ENCODE measurements at regions not wholly inside any gene's neighbourhood (a gene's known extent, or its start where the extent isn't known, plus 50 kb on each side); places are given as distances from the start of the nearest gene placed in this dataset.

DNA sequence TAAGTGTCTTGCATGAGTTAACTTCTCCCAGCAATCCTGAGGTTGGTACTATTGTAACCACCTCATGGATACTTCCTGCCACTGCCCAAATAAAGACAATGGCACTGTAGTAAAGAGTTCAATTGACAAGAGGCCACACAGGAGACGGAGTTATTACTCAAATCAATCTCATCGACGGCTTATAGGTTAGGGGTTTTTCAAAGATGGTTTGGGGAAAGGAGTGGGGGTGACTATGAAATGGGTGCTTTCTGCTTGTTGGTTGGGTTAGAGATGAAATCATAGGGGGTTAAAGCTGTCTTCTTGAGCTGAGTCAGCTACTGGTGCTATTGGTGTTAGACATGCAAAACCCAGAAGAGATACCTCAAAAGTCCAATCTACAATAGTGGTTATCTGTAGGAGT is 1258.0 kb upstream of the ZEB2 start:
- DNase-seq (ENCODE audit: low read depth): no peak

DNA sequence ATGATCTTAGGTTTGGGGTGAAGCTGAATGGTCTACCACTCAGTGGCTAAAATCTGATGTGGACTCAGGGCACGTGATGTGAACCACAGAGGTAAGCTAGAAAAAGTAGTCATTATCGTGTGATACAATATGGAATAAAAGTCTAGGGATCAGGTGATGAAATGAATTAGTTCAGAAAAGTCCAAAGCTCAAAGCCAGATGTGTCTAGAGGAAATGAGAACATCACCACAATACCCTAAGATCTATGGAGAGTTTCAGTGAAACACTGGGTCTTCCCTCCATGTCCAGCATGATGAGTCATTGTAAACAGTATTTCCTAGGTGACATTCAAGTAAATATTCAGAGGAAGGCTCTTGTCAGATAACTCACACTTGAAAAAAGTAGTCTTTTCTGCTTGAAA is 1257.4 kb upstream of the ZEB2 start:
- DNase-seq (ENCODE audit: low read depth): no peak

GRCh38 chr2:145775591-145775990 is 1255.7 kb upstream of the ZEB2 start:
- no peak for DNase-seq (ENCODE audit: low read depth)

- no peak for DNase-seq (ENCODE audit: low read depth)
Measured at GRCh38 chr2:145771525-145771924, 1251.6 kb upstream of the ZEB2 start.

GRCh38 chr2:145769011-145769716 is 1249.2 kb upstream of the ZEB2 start:
- no peak for DNase-seq (ENCODE audit: low read depth)

DNA sequence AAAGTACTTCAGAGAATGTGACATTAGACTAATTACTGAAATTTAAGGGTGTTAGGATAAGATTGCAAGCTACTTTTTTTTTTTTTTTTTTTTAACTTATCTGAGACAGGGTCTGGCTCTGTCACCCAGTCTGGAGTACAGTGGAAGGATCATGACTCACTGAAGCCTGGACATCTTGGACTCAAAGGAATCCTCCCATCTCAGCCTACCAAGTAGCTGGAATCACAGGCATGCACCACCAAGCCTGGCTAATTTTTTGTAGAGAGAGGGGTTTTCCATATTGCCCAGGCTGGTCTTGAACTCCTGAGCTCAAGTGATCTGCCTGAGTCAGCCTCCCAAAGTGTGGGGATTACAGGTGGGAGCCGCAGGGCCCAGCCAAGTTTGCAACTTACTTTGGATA is 1246.0 kb upstream of the ZEB2 start:
- no peak for DNase-seq (ENCODE audit: low read depth)

GRCh38 chr2:145764631-145765030 is 1244.7 kb upstream of the ZEB2 start:
- no peak for DNase-seq (ENCODE audit: low read depth)

DNA sequence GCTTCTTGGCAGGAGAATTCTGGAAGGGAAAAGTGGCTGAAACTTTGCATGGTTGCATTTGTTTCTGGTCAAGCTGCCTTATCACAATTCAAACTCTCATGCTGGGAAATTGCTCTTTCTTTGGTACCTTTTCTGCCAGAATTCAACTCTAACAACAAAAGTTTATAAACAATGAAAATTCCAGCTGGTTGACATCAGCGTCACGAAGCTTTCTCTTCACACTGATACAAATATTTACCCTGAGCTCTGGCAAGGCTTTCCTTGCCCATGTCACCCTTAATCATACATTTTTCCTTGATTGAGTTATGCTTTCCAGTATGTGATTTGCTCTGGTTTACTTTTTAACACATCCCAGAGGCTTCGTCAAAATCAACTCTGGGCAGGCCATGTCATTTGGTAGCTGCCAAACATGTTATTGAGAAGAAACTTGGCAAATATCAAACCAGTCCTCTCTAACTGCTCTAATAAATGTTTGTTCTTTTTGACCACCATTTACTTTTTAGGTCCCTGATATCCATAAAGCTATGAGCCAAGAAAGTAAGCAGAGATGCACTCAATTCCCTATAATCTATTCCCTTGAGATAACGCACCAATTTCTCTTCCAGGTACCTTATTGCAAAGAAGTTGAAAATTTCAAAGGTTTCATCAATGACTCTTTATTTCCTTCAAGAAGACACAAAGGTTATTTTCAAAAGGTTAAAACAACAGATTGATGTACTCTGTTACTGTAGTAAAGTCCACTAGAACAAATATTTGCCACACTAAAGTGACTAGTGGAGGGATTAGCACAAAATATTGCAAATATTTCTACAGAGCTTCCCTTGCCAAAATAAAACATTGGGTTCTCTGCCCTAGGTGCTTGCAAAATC is 1241.1 kb upstream of the ZEB2 start:
- no peak for DNase-seq (ENCODE audit: low read depth)

GRCh38 chr2:145759228-145759915 is 1239.5 kb upstream of the ZEB2 start:
- no peak for DNase-seq (ENCODE audit: low read depth)

DNA sequence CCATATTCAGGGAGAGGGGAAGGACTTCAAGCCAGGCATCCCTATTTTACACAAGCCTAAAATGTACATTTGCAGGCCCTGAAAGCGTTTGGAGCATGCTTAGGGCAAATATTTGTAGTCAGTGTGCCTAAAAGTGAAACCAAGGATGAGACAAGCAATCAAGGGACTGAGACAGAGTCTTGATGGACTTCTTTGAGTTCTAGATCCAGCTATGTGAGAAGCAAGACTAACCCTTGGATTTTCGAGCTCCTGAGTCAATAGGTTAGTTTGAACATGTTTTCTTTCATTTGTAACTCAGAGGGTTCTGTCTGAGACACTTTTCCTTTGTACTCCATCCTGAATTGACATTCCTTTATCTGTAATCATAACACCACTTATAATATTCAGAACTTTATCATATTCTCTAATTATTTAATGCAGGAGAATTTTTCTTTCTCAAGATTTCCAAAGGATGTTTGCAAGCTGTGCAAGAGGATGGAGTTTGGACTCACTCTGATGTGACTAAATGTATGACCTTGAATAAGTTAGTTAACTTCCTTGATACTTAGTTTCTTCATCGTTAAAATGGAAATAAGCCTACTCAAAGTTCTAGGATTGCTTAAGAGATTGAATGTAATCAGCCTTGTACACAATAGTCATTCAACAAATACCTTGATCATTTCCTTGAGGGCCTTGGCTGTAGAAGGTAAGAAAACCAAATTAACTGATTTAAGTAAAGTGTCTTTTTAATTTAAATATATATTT is 1237.8 kb upstream of the ZEB2 start:
- no peak for DNase-seq (ENCODE audit: low read depth)

- no peak for DNase-seq (ENCODE audit: low read depth)
Measured at GRCh38 chr2:145755019-145755837, 1235.3 kb upstream of the ZEB2 start.

DNA sequence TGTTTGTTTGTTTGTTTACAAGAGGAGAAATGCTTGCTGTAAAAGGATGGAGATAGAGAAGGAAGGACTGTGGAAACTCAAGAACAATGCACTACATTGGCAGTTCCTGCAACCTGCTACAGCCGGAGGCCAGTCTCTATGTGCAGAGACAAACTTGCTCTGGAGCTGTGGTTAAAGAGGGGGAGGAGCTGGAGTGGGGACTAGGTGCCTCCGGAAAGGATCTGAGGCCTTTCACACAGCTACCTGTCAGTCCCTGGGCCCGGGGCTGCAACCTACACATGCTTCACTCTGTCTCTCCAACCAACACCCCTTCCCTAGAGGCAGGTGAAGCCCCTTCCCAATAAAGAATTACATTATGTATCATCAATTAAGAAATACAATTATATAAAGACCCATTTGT is 1234.0 kb upstream of the ZEB2 start:
- no peak for DNase-seq (ENCODE audit: low read depth)

- DNase-seq (ENCODE audit: low read depth): no peak
Measured at GRCh38 chr2:145753041-145753608, 1233.2 kb upstream of the ZEB2 start.

- DNase-seq (ENCODE audit: low read depth): no peak
Measured at GRCh38 chr2:145752091-145752806, 1232.3 kb upstream of the ZEB2 start.

DNA sequence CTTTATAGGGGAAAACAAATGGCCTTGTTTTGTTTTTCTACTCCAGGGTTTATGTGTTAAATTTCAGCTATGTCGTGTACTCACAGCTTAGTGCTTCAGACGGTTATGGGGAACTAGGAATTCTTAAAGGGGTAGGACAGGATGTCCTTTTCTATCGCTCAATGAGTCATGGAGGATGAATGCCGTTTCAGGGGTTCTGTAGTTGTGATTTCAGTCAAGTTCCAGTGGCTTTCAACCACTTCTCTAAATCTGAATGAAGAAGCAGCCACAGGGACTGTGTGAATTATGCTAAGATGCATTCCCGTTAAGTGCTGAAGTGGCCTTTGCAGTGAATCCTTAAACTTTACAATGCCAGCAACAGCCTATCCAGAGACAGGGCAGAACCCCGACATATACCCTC is 1231.7 kb upstream of the ZEB2 start:
- DNase-seq (ENCODE audit: low read depth): no peak

DNA sequence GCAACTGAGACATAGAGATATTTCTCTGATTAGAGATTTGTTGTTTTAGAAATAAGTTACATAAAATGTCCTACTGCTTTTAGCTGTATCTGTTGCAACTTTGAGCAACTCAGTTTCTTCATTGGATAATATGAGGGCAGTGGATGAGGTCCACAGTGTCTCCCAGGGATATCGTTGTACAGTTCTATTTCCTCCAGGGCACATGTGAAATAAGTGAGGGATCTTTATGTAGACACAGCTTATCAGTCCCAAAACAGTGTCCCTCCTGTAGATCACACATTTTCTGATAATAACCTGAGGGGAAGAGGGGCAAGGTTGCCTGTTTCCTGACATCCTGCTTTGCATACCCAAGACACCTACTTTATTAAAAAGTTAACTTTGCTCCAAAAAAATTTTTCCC is 1231.2 kb upstream of the ZEB2 start:
- no peak for DNase-seq (ENCODE audit: low read depth)

- no peak for DNase-seq (ENCODE audit: low read depth)
Measured at GRCh38 chr2:145750612-145751011, 1230.7 kb upstream of the ZEB2 start.

- no peak for DNase-seq (ENCODE audit: low read depth)
Measured at GRCh38 chr2:145750144-145750543, 1230.2 kb upstream of the ZEB2 start.

DNA sequence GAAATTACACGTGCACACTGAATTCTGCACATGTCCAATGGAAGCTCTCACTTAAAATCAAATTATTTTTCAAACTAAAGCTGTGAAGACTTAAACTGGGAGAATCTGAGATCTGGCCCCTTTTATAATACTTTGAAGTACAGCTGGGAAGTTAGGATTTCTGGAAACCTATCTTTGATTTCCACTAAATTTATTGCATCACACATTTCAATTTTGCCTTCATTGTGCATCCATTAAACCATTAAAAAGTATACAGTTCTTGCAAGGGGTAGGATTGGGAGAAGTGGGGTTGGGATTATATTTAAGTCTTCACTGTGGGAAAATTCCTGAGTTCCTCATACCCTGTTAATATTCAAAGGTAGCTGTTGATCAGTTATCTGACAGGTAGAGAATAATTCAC is 1229.6 kb upstream of the ZEB2 start:
- DNase-seq (ENCODE audit: low read depth): no peak

- DNase-seq (ENCODE audit: low read depth): no peak
Measured at GRCh38 chr2:145748927-145749326, 1229.0 kb upstream of the ZEB2 start.
